HL-60 (cell line): ENCODE measurements at regions not wholly inside any gene's neighbourhood (a gene's known extent, or its start where the extent isn't known, plus 50 kb on each side); places are given as distances from the start of the nearest gene placed in this dataset.

Experiments
- CTCF ChIP-seq: IDR thresholded peaks from one replicate; pipeline ENCODE4 v1.5.1; 2011; ENCODE audit warnings: low read length, control low read depth, inconsistent platforms; ENCODE audit not compliant: insufficient read depth
- GABPA ChIP-seq: IDR thresholded peaks from 2 replicates; pipeline ENCODE4 v1.6.1; 2012; ENCODE audit warnings: low read depth
- POLR2AphosphoS5 ChIP-seq: IDR thresholded peaks from 2 replicates; pipeline ENCODE4 v1.6.1; 2012; ENCODE audit warnings: low read depth
- REST ChIP-seq: IDR thresholded peaks from 2 replicates; pipeline ENCODE4 v1.6.1; 2012; ENCODE audit warnings: low read depth; ENCODE audit not compliant: insufficient replicate concordance

- no peak for TF ChIP-seq CTCF
- TF ChIP-seq POLR2AphosphoS5, result no peak
- TF ChIP-seq REST, result no peak
- no peak for TF ChIP-seq GABPA
Measured at GRCh38 chr3:1727242-1727641, 371.4 kb upstream of the CNTN4 start.
